VCaP (cell line): ENCODE measurements at regions not wholly inside any gene's neighbourhood (a gene's known extent, or its start where the extent isn't known, plus 50 kb on each side); places are given as distances from the start of the nearest gene placed in this dataset.
"Not testable (repeated sequence)": the region's sequence is repeated elsewhere in the genome, so short reads cannot be mapped to it uniquely, and the experiment has no call there.

Experiments used
- H3K27ac ChIP-seq: fragments of 450-650 bp; 2 replicates; pipeline ENCODE4 v1.5.1; 2017
- CTCF ChIP-seq: fragments of 450-650 bp; conservative IDR thresholded peaks from 2 replicates; pipeline ENCODE4 v1.5.1; 2017; ENCODE audit warnings: mild to moderate bottlenecking, moderate library complexity

- no peak overlapping the region for H3K27ac ChIP-seq
- TF ChIP-seq CTCF: no peak
Measured at GRCh38 chr2:153268941-153269461, 209.6 kb downstream of the RPRM start.

GRCh38 chr2:153256876-153257275, 221.7 kb downstream of the RPRM start:
- not testable (repeated sequence) for H3K27ac ChIP-seq

- H3K27ac ChIP-seq: not testable (repeated sequence)
Measured at GRCh38 chr2:153246636-153247035, 231.9 kb downstream of the RPRM start.

- no peak overlapping the region for H3K27ac ChIP-seq
- no peak for TF ChIP-seq CTCF
Measured at GRCh38 chr2:153235516-153235915, 243.0 kb downstream of the RPRM start.

- no peak overlapping the region for H3K27ac ChIP-seq
- TF ChIP-seq CTCF: no peak
Measured at GRCh38 chr2:153232464-153232863, 246.1 kb downstream of the RPRM start.

GRCh38 chr2:153230977-153231376, 247.6 kb downstream of the RPRM start:
- TF ChIP-seq CTCF: no peak
- H3K27ac ChIP-seq: no peak overlapping the region

- H3K27ac ChIP-seq: no peak overlapping the region
- no peak for TF ChIP-seq CTCF
Measured at GRCh38 chr2:153228904-153229303, 249.7 kb downstream of the RPRM start.

GRCh38 chr2:153227981-153228380, 250.6 kb downstream of the RPRM start:
- TF ChIP-seq CTCF: no peak

More at GRCh38 chr2:153227981-153228380, 250.6 kb downstream of the RPRM start:
- no peak overlapping the region for H3K27ac ChIP-seq
